ENCODE measurements at regions not wholly inside any gene's neighbourhood (a gene's known extent, or its start where the extent isn't known, plus 50 kb on each side); places are given as distances from the start of the nearest gene placed in this dataset.

GRCh38 chr12:123067654-123068053 lies 83.2 kb downstream of the PITPNM2 start:
- Histone ChIP-seq H3K4me3 (no peak overlapping the region), H3K27me3 (no peaks in the 10 kb centered on the region), H3K36me3 (no peaks in the 10 kb centered on the region), H3K9me3 (no peaks in the 10 kb centered on the region)
- no peak for DNase-seq

GRCh38 chr12:123066384-123066710 lies 84.5 kb downstream of the PITPNM2 start:
- DNase-seq: no peak
- no peaks in the 10 kb centered on the region for H3K9me3 ChIP-seq
- H3K27me3 ChIP-seq: no peaks in the 10 kb centered on the region
- H3K36me3 ChIP-seq: no peaks in the 10 kb centered on the region
- H3K4me3 ChIP-seq: no peak overlapping the region

DNA sequence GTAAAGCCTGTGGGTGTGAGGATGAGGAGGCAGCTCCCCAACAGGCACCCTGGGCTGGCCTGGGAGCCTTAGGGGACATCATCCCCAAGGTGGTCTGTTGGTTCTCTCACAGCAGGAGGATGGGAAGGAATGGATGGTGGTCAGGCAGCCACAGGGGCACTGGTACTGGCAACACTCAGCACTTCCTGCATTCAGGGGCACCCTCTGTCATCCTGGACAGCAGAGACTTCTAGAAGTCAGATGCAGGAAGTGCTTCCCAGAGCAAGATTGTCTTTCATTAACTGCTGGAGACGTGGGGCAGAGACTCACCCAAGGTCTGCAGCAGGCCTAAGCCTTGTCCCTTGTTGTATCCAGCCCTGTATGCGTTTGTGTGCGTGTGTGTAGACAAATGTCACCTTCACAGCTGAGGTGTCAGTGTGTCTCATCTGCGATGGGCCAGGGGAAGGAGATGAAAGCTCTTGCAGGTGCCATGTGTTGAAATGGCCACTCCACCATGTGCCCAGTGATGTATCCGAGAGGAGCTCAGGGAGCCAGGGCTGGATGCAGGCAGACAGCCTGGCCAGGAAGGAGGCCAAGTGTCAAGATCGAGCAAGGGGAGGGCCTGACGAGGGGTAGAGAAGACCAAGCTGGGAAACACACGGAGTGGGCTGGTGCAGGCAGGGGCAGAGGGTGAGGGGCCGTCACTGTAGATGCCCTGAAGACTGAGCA lies 85.1 kb downstream of the PITPNM2 start:
- Histone ChIP-seq H3K9me3 (no peaks in the 10 kb centered on the region), H3K4me3 (no peak overlapping the region), H3K27me3 (no peaks in the 10 kb centered on the region), H3K36me3 (no peaks in the 10 kb centered on the region)
- DNase-seq: no peak

DNA sequence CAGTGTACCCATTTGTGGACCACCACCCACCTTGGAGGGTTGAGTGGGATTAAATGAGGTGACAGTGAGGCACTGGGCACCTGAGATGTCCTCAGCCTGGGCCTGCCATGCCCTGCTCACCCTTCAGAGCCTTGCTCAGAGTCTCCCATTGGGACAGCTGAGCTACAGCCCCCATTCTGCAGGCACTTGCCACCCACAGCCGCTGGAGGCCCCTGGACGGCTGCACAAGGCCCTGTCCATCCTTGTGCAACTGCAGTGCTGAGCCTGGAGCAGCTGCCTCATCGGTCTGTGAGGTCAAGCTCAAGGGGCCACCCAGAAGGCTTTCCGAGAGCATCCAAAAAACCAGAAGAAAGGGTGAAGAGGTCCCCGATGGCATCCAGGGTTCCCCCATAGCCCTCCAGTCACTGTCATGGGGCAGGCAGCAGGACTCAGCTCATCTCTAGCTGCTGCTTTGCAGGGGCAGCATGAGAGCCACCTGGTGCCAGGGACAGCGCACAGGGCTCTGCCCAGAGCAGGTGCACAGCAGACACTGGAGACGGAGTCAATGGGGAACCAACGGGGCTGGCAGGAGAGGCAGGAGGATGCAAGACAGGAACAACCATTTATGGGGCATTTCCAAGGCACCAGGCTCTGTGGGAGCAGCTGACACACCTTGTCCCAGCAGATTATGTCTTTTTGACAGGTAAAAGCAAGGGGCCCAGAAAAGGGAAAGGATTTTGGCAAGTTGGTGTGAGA lies 84.6 kb downstream of the ARL6IP4 start:
- no peaks in the 10 kb centered on the region for H3K9me3 ChIP-seq
- H3K27me3 ChIP-seq: no peaks in the 10 kb centered on the region
- H3K4me3 ChIP-seq: no peak overlapping the region
- no peak for DNase-seq
- H3K36me3 ChIP-seq: no peaks in the 10 kb centered on the region

DNA sequence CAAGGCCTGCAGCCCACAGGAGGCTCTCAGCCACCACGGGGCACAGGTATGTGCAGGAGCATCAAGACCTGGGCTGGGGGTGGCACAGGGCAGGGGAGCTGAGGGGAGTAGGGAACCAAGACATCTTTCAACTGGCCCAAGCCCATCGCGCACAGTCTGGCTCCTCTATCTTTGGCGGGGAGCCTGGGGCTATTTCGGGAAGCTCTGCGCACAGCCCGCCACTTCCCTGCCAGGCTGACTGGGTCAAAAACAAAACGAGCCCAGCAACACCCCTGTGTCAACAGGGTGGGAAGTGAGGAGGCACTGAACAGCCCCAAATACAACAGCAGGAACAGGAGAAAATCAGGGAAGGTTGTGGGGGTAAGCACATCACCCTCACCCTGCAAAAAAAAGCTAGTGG lies 83.9 kb downstream of the ARL6IP4 start:
- no peak for DNase-seq
- Histone ChIP-seq H3K4me3 (no peak overlapping the region), H3K36me3 (no peaks in the 10 kb centered on the region), H3K27me3 (no peaks in the 10 kb centered on the region), H3K9me3 (no peaks in the 10 kb centered on the region)

- H3K9me3 ChIP-seq: no peaks in the 10 kb centered on the region
- no peaks in the 10 kb centered on the region for H3K36me3 ChIP-seq
- no peaks in the 10 kb centered on the region for H3K27me3 ChIP-seq
- no peak overlapping the region for H3K4me3 ChIP-seq
- no peak for DNase-seq
Observed at GRCh38 chr12:123063535-123063934, 83.1 kb downstream of the ARL6IP4 start.

GRCh38 chr12:123062681-123063486 lies 82.4 kb downstream of the ARL6IP4 start:
- H3K36me3 ChIP-seq: no peaks in the 10 kb centered on the region
- H3K4me3 ChIP-seq: no peak overlapping the region
- H3K27me3 ChIP-seq: no peaks in the 10 kb centered on the region
- H3K9me3 ChIP-seq: no peaks in the 10 kb centered on the region
- DNase-seq: peak; percentile 52

- Histone ChIP-seq H3K27me3 (no peaks in the 10 kb centered on the region), H3K36me3 (no peaks in the 10 kb centered on the region), H3K4me3 (no peak overlapping the region), H3K9me3 (no peaks in the 10 kb centered on the region)
- no peak for DNase-seq
Observed at GRCh38 chr12:123061441-123062205, 81.1 kb downstream of the ARL6IP4 start.

GRCh38 chr12:123059500-123059899 lies 79.0 kb downstream of the ARL6IP4 start:
- no peaks in the 10 kb centered on the region for H3K27me3 ChIP-seq
- no peaks in the 10 kb centered on the region for H3K36me3 ChIP-seq
- no peaks in the 10 kb centered on the region for H3K9me3 ChIP-seq
- H3K4me3 ChIP-seq: no peak overlapping the region
- DNase-seq: no peak

DNA sequence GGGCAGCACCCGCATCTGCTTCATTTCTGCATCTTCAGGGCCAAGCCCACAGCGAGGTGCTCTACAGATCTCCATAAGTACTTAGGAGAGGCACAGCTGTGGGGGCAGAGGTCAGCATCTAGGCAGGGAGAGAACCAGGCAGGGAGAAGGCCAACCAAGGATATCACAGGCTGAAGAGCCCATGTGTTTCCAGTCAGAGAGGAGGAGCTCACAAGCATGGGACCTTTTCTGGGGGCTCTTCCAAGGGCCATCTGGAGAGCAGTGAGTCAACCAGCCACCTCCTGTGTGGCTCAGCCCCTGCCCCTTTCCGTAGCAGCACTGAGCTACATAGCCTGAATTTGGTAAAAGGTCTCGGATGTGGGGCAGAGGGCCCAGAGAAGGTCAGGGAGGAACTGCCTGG lies 78.5 kb downstream of the ARL6IP4 start:
- Histone ChIP-seq H3K36me3 (no peaks in the 10 kb centered on the region), H3K4me3 (no peak overlapping the region), H3K27me3 (no peaks in the 10 kb centered on the region), H3K9me3 (no peaks in the 10 kb centered on the region)
- DNase-seq: peak; percentile 56

- Histone ChIP-seq H3K27me3 (no peaks in the 10 kb centered on the region), H3K9me3 (no peaks in the 10 kb centered on the region), H3K36me3 (no peaks in the 10 kb centered on the region), H3K4me3 (no peak overlapping the region)
- no peak for DNase-seq
Observed at GRCh38 chr12:123058481-123058880, 78.0 kb downstream of the ARL6IP4 start.

GRCh38 chr12:123057513-123058265 lies 77.2 kb downstream of the ARL6IP4 start:
- Histone ChIP-seq H3K4me3 (no peak overlapping the region), H3K9me3 (no peaks in the 10 kb centered on the region), H3K36me3 (no peaks in the 10 kb centered on the region), H3K27me3 (no peaks in the 10 kb centered on the region)
- DNase-seq: no peak

DNA sequence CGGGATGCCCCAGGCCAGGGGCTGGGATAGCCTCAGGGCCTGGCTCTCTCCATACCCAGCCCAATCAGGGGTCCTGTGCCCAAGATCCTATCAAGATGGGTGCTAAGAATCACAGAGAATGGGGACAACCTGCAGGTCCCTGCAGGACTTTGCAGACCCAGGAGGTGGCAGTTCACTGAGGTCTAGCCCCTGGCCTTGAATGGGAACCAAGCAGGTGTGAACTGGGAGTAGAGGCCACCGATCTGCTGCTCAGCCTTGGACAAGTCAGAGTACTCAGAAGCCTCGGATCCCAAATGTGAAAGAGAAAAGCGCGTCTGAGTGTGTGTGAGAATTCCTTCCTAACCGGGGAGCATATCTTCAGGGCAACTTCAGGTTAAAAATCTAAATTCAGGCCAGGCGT lies 76.2 kb downstream of the ARL6IP4 start:
- no peaks in the 10 kb centered on the region for H3K36me3 ChIP-seq
- no peaks in the 10 kb centered on the region for H3K27me3 ChIP-seq
- no peak overlapping the region for H3K4me3 ChIP-seq
- no peaks in the 10 kb centered on the region for H3K9me3 ChIP-seq
- no peak for DNase-seq

DNA sequence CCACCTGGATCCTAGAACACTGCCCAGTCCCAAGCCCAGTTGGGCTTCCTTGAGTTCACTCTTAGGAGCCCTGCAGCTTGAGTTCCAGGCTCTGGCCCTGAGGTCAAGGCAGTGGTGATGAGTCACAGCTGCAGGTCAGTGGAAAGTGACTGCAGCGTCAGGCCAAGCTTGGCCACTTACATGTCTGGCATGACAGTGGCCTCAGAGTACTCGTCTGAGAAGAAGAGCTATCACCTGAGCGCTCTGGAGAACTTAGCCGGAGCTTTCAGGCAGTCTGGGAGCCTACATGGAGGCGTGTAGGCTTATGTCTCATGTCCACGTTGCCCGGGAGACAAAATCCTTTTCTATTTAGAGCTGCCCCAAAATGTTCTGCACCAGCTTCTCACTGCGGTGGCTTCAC lies 75.6 kb downstream of the ARL6IP4 start:
- Histone ChIP-seq H3K9me3 (no peaks in the 10 kb centered on the region), H3K4me3 (no peak overlapping the region), H3K36me3 (no peaks in the 10 kb centered on the region), H3K27me3 (no peaks in the 10 kb centered on the region)
- peak; percentile 37 for DNase-seq

- H3K27me3 ChIP-seq: no peaks in the 10 kb centered on the region
- DNase-seq: no peak
- H3K9me3 ChIP-seq: no peaks in the 10 kb centered on the region
- H3K4me3 ChIP-seq: no peak overlapping the region
- H3K36me3 ChIP-seq: no peaks in the 10 kb centered on the region
Observed at GRCh38 chr12:123055281-123055766, 74.8 kb downstream of the ARL6IP4 start.

DNA sequence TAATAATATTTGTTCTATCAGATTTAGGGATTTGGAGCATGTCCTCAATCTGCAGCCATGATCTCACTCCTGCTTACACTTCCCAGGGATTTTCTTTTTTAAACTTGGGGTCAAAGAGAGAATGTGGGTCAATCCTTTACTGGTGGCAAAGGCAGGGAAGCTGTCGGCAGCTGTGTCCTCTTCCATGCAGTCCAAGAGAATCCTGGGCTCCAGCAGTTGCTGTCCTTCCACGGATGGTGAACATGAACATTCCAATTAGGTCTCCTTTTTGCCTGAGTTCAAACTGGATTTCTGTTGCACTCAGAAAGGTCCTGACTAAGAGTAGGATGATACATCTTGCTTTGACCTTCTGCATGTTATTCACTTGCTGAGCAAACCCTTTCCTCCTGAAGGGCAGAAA lies 73.9 kb downstream of the ARL6IP4 start:
- H3K36me3 ChIP-seq: no peaks in the 10 kb centered on the region
- H3K4me3 ChIP-seq: no peak overlapping the region
- H3K9me3 ChIP-seq: no peaks in the 10 kb centered on the region
- no peaks in the 10 kb centered on the region for H3K27me3 ChIP-seq
- DNase-seq: no peak

Measured in MG63 (cell line).